Mesothelial cell of epicardium (in vitro differentiated cells): ENCODE measurements at regions not wholly inside any gene's neighbourhood (a gene's known extent, or its start where the extent isn't known, plus 50 kb on each side); places are given as distances from the start of the nearest gene placed in this dataset.

ENCODE experiments used
- DNase-seq, 2 experiments: peaks; one replicate each; pipeline ENCODE4 v3.0.0; 2021; ENCODE audit warnings: low spot score in 2 of 2; ENCODE audit not compliant: unreplicated experiment in 2 of 2
- H3K27ac Mint-ChIP-seq: 2 replicates; pipeline ENCODE4 v1.8.0; 2021; ENCODE audit warnings: mixed read lengths
- H3K27me3 Mint-ChIP-seq: 2 replicates; pipeline ENCODE4 v1.8.0; 2021; ENCODE audit warnings: low read depth, mixed read lengths
- H3K36me3 Mint-ChIP-seq: 2 replicates; pipeline ENCODE4 v1.8.0; 2021; ENCODE audit warnings: mixed read lengths
- H3K4me1 Mint-ChIP-seq: 2 replicates; pipeline ENCODE4 v1.8.0; 2021; ENCODE audit warnings: mixed read lengths
- H3K4me3 Mint-ChIP-seq: 2 replicates; pipeline ENCODE4 v1.8.0; 2021; ENCODE audit warnings: mild to moderate bottlenecking, moderate library complexity, mixed read lengths
- H3K9me3 Mint-ChIP-seq: 2 replicates; pipeline ENCODE4 v1.8.0; 2021; ENCODE audit warnings: mixed read lengths
- TF ChIP-seq, protein P1 (sequence below): fragments of 200-600 bp; sonication (generic); IDR thresholded peaks from one replicate; pipeline ENCODE4 v1.5.0; 2021; ENCODE audit warnings: antibody characterized with exemption; ENCODE audit not compliant: unreplicated experiment

DNA sequence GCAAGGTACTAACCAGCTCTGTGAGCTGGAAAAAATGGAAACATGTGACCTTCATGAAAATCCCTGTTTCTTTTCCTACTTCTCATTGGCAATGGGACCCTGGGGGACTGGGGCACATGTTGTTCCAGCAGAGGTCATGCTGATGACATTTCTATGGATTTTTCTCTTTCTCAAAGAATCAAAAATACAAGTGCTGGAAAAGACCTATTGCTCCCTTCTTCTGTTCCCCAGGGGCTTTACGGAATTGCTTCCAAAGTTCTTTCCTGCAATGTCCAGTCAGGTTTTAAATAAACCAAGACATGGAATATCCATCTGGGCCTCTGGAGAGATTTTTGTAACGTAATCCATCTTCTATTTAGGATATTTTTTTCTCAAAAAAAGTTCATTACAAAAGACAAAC, 1006.1 kb upstream of the CELF4 start:
- TF ChIP-seq, protein P1, sequence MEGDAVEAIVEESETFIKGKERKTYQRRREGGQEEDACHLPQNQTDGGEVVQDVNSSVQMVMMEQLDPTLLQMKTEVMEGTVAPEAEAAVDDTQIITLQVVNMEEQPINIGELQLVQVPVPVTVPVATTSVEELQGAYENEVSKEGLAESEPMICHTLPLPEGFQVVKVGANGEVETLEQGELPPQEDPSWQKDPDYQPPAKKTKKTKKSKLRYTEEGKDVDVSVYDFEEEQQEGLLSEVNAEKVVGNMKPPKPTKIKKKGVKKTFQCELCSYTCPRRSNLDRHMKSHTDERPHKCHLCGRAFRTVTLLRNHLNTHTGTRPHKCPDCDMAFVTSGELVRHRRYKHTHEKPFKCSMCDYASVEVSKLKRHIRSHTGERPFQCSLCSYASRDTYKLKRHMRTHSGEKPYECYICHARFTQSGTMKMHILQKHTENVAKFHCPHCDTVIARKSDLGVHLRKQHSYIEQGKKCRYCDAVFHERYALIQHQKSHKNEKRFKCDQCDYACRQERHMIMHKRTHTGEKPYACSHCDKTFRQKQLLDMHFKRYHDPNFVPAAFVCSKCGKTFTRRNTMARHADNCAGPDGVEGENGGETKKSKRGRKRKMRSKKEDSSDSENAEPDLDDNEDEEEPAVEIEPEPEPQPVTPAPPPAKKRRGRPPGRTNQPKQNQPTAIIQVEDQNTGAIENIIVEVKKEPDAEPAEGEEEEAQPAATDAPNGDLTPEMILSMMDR = no peak
- Mint-ChIP-seq H3K9me3 (peaks cover 6% of the 10 kb centered on the region), H3K27ac (no peak overlapping the region)

DNA sequence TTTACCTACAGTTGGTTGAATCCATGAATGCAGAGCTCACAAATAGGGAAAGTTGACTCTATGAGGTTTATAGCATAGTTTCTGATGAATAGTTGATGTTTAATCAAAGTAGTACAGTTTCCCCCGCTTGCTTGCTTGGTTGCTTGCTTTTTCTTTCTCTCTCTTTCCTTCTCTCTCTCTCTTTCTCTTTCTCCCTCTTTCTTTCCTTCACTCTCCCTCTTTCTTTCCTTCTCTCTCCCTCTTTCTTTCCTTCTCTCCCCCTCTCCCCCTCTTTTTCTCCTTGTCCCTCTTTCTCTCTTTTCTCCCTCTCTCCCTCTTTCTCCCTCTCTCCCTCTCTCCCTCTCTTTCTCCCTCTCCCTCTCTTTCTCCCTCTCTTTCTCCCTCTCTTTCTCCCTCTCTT, 999.9 kb upstream of the CELF4 start:
- no peak for DNase-seq
- Mint-ChIP-seq H3K4me3 (no peak overlapping the region), H3K36me3 (peaks cover 3% of the 10 kb centered on the region), H3K27me3 (peaks cover 2% of the 10 kb centered on the region), H3K27ac (no peak overlapping the region), H3K4me1 (no peaks in the 10 kb centered on the region), H3K9me3 (peaks cover 15% of the 10 kb centered on the region)
- TF ChIP-seq, protein P1 = no peak

More for the DNA sequence above, 1006.1 kb upstream of the CELF4 start:
- DNase-seq = no peak
- Mint-ChIP-seq H3K36me3 (no peaks in the 10 kb centered on the region), H3K4me3 (no peak overlapping the region), H3K27me3 (peaks cover 5% of the 10 kb centered on the region), H3K4me1 (peaks cover 2% of the 10 kb centered on the region)

DNA sequence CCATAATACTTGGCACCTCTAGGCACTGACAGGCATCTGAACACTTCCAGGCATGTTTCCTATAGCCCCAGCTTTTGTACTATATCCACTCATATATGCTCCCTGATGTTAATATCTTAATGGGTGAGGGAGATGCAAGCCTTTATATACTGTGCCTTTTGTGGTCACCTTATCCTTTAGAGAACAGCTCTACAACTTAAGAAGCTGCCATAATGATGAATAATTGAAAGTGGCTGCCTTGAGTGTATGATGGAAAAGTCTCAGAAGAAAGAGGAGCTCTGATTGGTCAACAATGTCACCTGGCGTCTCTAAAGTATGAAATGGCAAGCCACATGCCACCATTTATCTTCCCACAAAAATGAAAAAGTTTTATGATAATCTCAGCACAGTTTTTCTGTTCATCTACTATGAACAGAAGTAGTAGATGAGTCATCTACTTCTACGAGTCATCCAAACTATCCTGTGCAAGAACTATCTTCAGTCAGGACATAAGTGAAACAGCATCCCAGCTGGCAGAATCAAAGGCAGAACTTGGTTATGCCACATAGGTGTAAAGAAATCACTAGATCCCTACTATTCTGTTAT, 997.9 kb upstream of the CELF4 start:
- Mint-ChIP-seq H3K36me3 (peaks cover 3% of the 10 kb centered on the region), H3K4me1 (no peaks in the 10 kb centered on the region), H3K27me3 (peaks cover 2% of the 10 kb centered on the region), H3K9me3 (peaks cover 15% of the 10 kb centered on the region), H3K4me3 (no peak overlapping the region), H3K27ac (no peak overlapping the region)
- DNase-seq = no peak
- TF ChIP-seq, protein P1 = no peak

- H3K4me1 Mint-ChIP-seq = peaks cover 15% of the 10 kb centered on the region
- H3K4me3 Mint-ChIP-seq = no peak overlapping the region
- H3K9me3 Mint-ChIP-seq = no peaks in the 10 kb centered on the region
- TF ChIP-seq, protein P1 = no peak
- H3K36me3 Mint-ChIP-seq = no peaks in the 10 kb centered on the region
- H3K27ac Mint-ChIP-seq = no peak overlapping the region
- H3K27me3 Mint-ChIP-seq = peaks cover 2% of the 10 kb centered on the region
- no peak for DNase-seq
These were observed 991.4 kb upstream of the CELF4 start for GRCh38 chr18:38557006-38557405.

DNA sequence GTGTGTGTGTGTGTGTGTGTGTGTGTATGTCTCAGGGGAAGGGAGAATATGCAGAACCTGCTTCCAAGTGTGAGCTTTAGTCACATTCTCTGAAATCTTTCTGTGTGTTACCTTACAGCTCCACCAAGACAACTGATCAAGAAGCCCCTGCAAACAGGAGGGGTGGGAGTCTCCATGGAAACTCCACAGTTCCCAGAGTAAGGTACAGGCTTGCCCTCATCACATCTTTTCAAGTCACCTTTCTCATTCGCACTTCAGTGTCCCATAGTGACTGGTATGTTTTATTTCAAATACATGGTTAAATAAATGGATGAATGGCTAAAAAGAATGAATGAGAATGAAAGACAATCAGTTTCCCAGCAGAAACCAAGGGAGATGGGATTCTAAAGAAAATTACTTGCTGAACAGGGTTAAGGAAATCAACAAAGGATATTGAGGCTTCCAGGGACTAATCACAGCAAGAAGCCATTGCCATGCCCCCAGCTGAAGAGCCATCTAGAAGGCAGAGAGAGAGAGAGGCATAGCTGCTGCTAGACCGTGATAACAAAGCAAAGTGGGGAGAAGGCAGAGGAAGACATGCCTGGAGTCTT, 987.2 kb upstream of the CELF4 start:
- no peak for DNase-seq
- no peaks in the 10 kb centered on the region for H3K9me3 Mint-ChIP-seq
- TF ChIP-seq, protein P1 = no peak
- H3K27me3 Mint-ChIP-seq = peaks cover 2% of the 10 kb centered on the region
- H3K27ac Mint-ChIP-seq = no peak overlapping the region
- H3K4me1 Mint-ChIP-seq = peaks cover 19% of the 10 kb centered on the region
- H3K36me3 Mint-ChIP-seq = no peaks in the 10 kb centered on the region
- H3K4me3 Mint-ChIP-seq = no peak overlapping the region
